GM12864 (cell line): ENCODE measurements at regions not wholly inside any gene's neighbourhood (a gene's known extent, or its start where the extent isn't known, plus 50 kb on each side); places are given as distances from the start of the nearest gene placed in this dataset.

Experiments used
- DNase-seq: peaks from one replicate; pipeline ENCODE4 v3.0.0-alpha.2; 2011; ENCODE audit warnings: low read depth
- H3K4me3 ChIP-seq: 2 replicates; pipeline ENCODE4 v1.5.1; 2011; ENCODE audit warnings: mild to moderate bottlenecking, low read depth, low read length, control low read depth
- TF ChIP-seq, protein P1 (sequence below): IDR thresholded peaks from 2 replicates; pipeline ENCODE4 v1.5.1; 2011; ENCODE audit warnings: low read depth, mild to moderate bottlenecking, moderate library complexity, low read length, control low read depth, inconsistent platforms; ENCODE audit errors: missing control alignments

DNA sequence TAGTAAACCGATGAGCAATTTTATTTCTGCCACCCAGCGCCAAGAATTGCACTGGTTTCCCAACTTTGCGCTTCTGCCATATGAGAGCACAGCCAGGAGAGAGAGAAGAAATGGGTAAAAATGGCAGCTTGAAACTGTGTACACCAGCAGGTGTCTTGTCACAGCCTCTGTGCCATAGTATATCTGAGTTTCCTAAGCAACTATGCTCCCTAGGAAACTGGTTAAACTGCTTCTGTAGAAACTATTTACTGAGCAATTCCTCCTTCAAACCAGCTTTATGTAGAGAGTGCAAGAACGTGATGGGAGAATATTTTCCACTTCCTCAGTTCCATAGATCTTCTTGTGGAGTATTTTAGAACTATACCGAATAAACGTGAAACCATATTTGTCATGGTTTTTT lies 1361.3 kb downstream of the PCDH9 start:
- no peak for DNase-seq
- TF ChIP-seq, protein P1, sequence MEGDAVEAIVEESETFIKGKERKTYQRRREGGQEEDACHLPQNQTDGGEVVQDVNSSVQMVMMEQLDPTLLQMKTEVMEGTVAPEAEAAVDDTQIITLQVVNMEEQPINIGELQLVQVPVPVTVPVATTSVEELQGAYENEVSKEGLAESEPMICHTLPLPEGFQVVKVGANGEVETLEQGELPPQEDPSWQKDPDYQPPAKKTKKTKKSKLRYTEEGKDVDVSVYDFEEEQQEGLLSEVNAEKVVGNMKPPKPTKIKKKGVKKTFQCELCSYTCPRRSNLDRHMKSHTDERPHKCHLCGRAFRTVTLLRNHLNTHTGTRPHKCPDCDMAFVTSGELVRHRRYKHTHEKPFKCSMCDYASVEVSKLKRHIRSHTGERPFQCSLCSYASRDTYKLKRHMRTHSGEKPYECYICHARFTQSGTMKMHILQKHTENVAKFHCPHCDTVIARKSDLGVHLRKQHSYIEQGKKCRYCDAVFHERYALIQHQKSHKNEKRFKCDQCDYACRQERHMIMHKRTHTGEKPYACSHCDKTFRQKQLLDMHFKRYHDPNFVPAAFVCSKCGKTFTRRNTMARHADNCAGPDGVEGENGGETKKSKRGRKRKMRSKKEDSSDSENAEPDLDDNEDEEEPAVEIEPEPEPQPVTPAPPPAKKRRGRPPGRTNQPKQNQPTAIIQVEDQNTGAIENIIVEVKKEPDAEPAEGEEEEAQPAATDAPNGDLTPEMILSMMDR: no peak

DNA sequence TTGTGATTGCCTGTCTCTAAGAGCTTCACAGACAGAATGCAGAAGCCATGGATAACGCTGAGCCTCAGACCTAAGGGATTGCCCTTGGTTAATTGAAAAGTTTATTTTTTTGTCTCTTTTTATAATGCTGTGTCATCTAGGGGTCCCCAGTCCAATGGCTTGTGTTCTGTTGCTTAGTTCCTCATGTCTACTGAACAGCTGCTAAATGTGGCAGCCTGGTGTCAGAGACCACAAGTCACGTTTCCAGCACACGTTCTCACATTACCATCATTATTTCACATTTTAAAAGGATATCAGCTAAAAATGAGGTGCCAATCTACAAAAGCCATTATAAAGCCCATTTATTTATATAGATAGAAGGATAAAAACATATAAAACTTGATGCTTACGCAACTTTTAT lies 1362.0 kb downstream of the PCDH9 start:
- H3K4me3 ChIP-seq: no peak overlapping the region
- DNase-seq: no peak
- TF ChIP-seq, protein P1: no peak

More for the DNA sequence above, 1361.3 kb downstream of the PCDH9 start:
- no peak overlapping the region for H3K4me3 ChIP-seq

DNA sequence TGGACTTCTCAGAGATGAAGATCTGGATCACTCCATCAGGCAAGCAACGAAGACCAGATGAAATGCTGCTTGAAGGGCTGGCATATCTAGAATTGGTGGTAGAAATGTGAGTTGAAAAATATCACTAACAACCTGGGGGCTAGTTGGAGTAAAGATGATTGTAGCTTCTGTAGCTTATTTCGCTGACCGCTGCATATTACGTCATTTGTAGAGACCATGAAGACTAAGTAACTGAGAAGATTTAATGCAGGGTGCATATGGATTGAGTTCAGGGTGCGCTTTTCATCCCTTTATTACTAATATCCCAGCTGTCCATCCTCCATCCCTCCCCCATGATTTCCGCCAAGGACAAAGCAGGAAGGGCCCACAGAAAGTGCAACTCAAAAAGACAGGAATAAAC lies 1364.0 kb downstream of the PCDH9 start:
- DNase-seq: no peak
- no peak overlapping the region for H3K4me3 ChIP-seq
- TF ChIP-seq, protein P1: no peak

DNA sequence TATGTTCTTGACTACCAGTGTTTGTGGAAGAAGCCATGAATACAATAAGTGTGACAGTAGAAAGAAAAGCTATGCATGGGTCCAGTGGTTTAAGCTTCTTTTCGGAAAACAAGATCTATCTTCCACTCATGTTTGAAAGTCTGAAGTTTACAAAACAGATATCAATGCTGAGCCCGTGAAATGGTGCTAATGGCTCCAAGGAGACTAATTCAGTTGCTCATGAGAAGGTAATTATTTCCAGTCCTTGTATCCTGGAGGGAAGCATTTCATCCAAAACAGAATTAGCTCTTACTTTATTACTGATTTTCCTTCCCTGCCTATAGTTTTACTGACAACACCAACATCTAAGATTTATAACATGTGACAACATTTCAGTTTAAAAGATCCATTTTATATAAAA lies 1364.9 kb downstream of the PCDH9 start:
- no peak for DNase-seq
- no peak overlapping the region for H3K4me3 ChIP-seq
- TF ChIP-seq, protein P1: no peak

DNA sequence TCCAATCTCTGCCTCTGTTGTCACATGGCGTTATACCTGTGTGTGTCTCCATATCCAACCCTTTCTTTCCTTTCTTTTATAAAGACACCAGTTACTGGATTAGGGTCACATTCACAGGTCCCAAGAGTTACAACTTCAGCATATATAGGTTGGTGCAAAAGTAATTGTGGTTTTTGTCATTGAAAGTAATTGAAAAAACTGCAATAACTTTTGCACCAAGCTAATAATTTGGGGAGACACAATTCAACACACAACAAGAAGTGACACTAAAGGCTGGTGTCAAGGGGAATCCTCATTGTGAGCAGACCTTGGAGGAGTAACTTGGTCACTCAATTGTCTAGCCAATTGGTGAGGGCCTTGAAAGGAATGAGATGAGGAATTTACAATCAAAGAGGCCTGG lies 1366.1 kb downstream of the PCDH9 start:
- no peak for DNase-seq
- TF ChIP-seq, protein P1: no peak
- no peak overlapping the region for H3K4me3 ChIP-seq

DNA sequence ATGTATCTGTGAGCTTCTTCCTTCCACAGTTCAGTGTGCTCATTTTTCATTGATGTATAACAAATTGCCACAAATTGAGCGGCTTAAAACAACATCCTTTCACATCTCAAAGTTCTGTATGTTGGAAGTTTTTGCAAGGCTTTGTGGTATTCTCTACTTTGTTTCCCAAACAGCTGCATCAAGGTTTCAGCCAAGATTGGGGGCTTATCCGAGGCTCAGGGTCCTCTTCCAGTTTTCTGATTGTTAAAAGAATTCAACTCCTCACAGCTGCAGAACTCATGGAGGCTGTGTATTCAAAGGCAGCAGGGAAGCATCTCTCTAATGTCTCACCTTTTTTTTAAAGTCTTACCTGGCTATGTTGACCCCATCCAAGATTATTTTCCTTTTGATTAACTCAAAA lies 1369.8 kb downstream of the PCDH9 start:
- TF ChIP-seq, protein P1: no peak
- no peak for DNase-seq
- no peak overlapping the region for H3K4me3 ChIP-seq

DNA sequence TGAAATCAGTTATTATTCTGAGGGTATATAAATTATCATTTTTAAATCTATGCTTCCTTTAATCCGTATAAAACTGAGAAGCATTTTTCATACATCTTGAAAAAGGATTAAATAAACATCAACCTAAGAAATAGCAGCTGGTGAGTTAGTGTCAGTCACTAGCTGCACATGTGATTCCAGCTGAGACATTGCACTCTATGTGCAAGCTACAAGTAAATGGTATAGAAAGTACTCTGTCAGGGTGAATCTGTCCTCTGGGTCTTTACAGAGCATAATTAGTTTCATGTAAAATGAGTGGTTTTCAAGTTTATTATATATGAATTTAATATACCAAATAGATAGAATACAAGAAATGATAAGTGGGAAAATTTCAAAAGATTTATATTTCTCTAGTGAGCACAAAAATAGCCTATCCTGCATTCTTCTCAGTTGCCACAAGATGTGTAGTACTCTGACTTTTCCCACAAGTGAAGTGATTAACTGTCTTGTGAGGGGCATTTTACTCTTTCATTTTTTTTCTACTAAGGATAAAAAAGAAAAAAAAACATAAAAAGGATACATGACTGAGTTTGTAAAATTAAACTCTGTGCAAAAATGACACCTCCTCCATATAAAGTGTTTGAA lies 1372.1 kb downstream of the PCDH9 start:
- TF ChIP-seq, protein P1: no peak
- H3K4me3 ChIP-seq: no peak overlapping the region
- DNase-seq: no peak
